ENCODE measurements at regions not wholly inside any gene's neighbourhood (a gene's known extent, or its start where the extent isn't known, plus 50 kb on each side); places are given as distances from the start of the nearest gene placed in this dataset.
"Not testable (repeated sequence)": the region's sequence is repeated elsewhere in the genome, so short reads cannot be mapped to it uniquely, and the experiment has no call there.

GRCh38 chr2:105563000-105563719, 164.3 kb upstream of the FHL2 start:
- no peak for DNase-seq

GRCh38 chr2:105561401-105561800, 162.6 kb upstream of the FHL2 start:
- no peak for DNase-seq

- no peak for DNase-seq
Measured at GRCh38 chr2:105560157-105560556, 161.3 kb upstream of the FHL2 start.

- no peak for DNase-seq
Measured at GRCh38 chr2:105557021-105557920, 158.4 kb upstream of the FHL2 start.

GRCh38 chr2:105556366-105556765, 157.5 kb upstream of the FHL2 start:
- no peak for DNase-seq

GRCh38 chr2:105554235-105554634, 155.4 kb upstream of the FHL2 start:
- no peak for DNase-seq

- no peak for DNase-seq
Measured at GRCh38 chr2:105553538-105554196, 154.8 kb upstream of the FHL2 start.

GRCh38 chr2:105546628-105546974, 147.8 kb upstream of the FHL2 start:
- no peak for DNase-seq

GRCh38 chr2:105545730-105546627, 147.1 kb upstream of the FHL2 start:
- DNase-seq: peak; percentile 83

GRCh38 chr2:105544591-105545377, 145.9 kb upstream of the FHL2 start:
- DNase-seq: no peak

GRCh38 chr2:105541189-105542050, 142.6 kb upstream of the FHL2 start:
- no peak for DNase-seq

- DNase-seq: no peak
Measured at GRCh38 chr2:105540642-105541041, 141.8 kb upstream of the FHL2 start.

- no peak for DNase-seq
Measured at GRCh38 chr2:105539331-105539730, 140.5 kb upstream of the FHL2 start.

GRCh38 chr2:105538840-105539239, 140.0 kb upstream of the FHL2 start:
- no peak for DNase-seq

GRCh38 chr2:105537920-105538319, 139.1 kb upstream of the FHL2 start:
- DNase-seq: no peak

- no peak for DNase-seq
Measured at GRCh38 chr2:105537466-105537865, 138.6 kb upstream of the FHL2 start.

GRCh38 chr2:105536175-105536574, 137.3 kb upstream of the FHL2 start:
- DNase-seq: no peak

GRCh38 chr2:105529258-105529657, 130.4 kb upstream of the FHL2 start:
- DNase-seq: not testable (repeated sequence)

- no peak for DNase-seq
Measured at GRCh38 chr2:105526000-105526925, 127.4 kb upstream of the FHL2 start.

GRCh38 chr2:105525201-105525600, 126.3 kb upstream of the FHL2 start:
- DNase-seq: no peak
